HUES48 (cell line): ENCODE measurements at regions not wholly inside any gene's neighbourhood (a gene's known extent, or its start where the extent isn't known, plus 50 kb on each side); places are given as distances from the start of the nearest gene placed in this dataset.

ENCODE experiments used
- H3K27ac ChIP-seq: one replicate; pipeline ENCODE4 v1.7.0; 2013; ENCODE audit warnings: low read depth, low read length, inconsistent platforms
- H3K27me3 ChIP-seq: 2 replicates; pipeline ENCODE4 v1.6.1; 2013; ENCODE audit warnings: mild to moderate bottlenecking, low read length; ENCODE audit not compliant: control insufficient read depth, insufficient read depth
- H3K36me3 ChIP-seq: 2 replicates; pipeline ENCODE4 v1.6.1; 2013; ENCODE audit warnings: low read length; ENCODE audit not compliant: control insufficient read depth, insufficient read depth
- H3K4me1 ChIP-seq: 2 replicates; pipeline ENCODE4 v1.6.1; 2013; ENCODE audit warnings: mild to moderate bottlenecking, low read length; ENCODE audit not compliant: control insufficient read depth, insufficient read depth
- H3K4me3 ChIP-seq: 2 replicates; pipeline ENCODE4 v1.5.1; 2013; ENCODE audit warnings: mild to moderate bottlenecking, low read depth, low read length
- H3K9ac ChIP-seq: 2 replicates; pipeline ENCODE4 v1.6.1; 2013; ENCODE audit warnings: mild to moderate bottlenecking, low read depth, low read length, moderate library complexity
- H3K9me3 ChIP-seq: 2 replicates; pipeline ENCODE4 v1.6.1; 2013; ENCODE audit warnings: low read length; ENCODE audit not compliant: control insufficient read depth, insufficient read depth

DNA sequence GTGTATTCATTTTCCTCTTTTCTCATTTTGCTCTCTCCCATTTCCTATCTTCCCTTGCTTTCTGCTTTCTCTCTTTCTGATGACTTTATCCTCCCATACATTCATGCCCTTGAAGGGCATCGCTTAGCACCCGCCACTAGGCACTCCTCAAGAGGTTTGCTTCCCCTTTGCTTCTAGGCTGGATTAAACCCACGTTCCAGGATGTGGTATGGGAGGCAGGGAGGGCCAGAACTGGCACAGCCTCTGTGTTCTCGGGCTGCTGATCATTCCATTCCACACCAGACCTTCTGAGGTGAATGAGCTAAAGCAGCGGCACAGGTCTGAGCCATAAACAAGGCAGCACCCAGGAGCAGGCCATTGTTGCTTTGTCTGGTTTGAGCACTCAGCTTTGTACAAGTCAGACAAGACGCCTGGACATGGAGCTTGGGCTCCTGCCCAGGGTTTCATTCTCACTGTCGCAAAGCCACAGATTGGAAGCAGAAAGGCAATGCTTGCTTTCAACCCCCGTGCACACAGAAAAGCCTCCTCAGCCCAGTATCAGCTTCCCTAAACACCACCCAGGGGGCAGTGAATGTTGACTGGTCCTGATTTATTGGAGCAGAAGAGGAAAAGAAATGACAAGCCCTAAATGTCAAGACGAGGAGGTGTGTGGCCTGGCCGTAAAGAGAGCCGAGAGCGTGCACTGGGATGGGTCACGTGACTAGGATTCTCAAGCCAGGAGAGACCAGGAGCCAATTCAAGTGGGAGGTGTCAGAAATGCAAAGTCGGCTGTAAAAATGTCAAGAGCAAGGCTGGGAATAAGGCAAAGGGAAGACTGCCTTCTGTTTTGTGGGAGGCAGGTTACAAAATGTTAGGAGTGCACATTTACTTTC is 218.0 kb upstream of the SERP2 start:
- Histone ChIP-seq H3K4me3 (no peak overlapping the region), H3K4me1 (no peaks in the 10 kb centered on the region), H3K9me3 (no peaks in the 10 kb centered on the region), H3K36me3 (no peaks in the 10 kb centered on the region), H3K27me3 (no peaks in the 10 kb centered on the region), H3K9ac (no peak overlapping the region), H3K27ac (no peak overlapping the region)

DNA sequence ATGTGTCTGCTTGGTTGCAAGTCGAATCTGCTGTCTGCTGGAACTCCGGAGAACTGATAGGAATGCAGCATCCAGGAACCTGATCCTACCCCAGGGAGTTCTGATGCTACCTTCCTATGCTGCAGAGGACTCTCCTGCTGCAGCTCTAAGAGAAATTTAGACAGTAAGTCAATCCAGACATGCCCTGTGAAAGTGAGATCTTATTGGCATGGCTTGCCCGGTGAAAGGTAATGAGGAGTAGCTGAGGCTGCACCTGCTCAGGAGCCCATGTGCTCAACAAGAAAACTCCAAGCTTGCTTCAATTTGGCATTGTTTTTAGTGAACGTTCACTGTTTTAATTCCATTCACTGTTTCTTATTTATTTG is 217.3 kb upstream of the SERP2 start:
- Histone ChIP-seq H3K36me3 (no peaks in the 10 kb centered on the region), H3K27me3 (no peaks in the 10 kb centered on the region), H3K9ac (no peak overlapping the region), H3K4me3 (no peak overlapping the region), H3K27ac (no peak overlapping the region), H3K9me3 (no peaks in the 10 kb centered on the region), H3K4me1 (no peaks in the 10 kb centered on the region)

DNA sequence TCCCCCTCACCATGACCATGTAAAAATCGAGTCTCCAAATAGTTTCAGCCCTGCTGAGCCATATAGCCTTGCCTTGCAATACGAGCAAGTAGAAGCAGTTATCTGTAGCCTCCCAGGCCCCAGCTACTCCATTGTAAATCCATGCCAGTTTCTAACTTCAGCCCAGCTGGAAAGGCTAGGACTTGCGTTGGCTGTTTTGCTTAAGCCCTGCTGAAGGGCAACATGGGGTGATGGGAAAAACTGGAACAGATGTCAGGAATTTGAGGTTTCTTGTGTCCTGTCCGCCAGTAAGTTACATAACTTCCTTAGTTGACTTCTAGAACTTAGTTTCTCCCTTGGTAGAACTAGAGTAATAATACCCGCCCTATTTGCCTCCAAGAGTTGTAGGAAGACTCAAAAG is 216.0 kb upstream of the SERP2 start:
- Histone ChIP-seq H3K9ac (no peak overlapping the region), H3K36me3 (no peaks in the 10 kb centered on the region), H3K27me3 (no peaks in the 10 kb centered on the region), H3K4me3 (no peak overlapping the region), H3K4me1 (no peaks in the 10 kb centered on the region), H3K9me3 (no peaks in the 10 kb centered on the region), H3K27ac (no peak overlapping the region)

DNA sequence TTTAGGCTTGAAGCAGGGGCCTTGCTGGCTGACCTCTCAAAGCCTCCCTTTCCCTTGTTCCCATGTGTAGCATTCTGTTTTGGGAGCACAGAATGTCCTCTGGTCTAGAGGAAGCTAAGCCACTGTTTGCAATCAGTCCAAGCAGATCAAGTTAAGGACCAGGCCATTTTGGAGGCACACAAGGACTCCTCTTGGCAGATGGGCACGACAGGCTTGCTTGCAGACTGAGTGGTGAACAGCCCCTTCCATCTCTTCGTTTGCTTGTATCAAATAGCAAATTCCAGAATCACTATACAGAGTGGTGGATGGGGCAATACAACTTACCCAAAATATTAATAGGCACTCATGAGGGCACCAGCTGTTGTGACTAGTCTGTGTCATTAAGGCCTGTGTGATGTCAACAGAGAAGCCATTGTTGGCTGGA is 215.5 kb upstream of the SERP2 start:
- Histone ChIP-seq H3K9me3 (no peaks in the 10 kb centered on the region), H3K27ac (no peak overlapping the region), H3K4me3 (no peak overlapping the region), H3K9ac (no peak overlapping the region), H3K4me1 (no peaks in the 10 kb centered on the region), H3K27me3 (no peaks in the 10 kb centered on the region), H3K36me3 (no peaks in the 10 kb centered on the region)

DNA sequence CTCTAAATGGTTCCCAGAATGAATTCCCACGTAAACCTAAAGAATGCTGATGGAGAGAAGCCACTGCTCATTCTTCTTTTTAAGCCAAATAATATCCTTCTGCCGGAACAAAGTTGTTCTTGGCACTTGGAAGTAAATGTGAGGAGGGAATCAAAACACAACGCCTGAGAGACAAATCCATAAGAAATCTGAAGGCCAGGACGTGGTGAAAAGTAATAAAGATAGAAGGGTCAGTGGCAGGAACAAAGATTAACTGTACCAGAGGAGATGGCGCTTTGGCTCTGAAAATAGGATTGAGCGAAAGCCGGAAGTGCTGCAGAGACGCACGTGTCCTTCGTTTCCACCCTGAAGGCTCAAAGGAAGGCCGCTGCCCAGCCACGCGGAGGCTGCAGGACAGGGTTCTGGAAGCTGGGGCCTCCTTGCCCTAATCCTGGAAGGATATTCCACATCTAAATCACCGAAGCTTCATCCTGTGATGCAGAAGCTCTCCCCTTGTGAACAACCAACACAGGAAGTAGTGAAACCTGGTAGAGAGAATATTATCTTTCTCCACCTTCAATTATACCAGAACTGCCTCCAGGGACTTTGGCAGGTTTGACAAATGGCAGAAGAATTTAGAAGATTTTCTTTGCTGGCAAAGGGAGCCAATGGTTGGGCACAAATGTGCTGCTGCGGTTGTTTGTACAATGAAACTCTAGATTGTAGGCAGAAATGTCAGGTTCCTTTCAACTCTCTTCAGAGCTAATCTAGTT is 214.6 kb upstream of the SERP2 start:
- no peaks in the 10 kb centered on the region for H3K4me1 ChIP-seq
- H3K27me3 ChIP-seq: no peaks in the 10 kb centered on the region
- no peaks in the 10 kb centered on the region for H3K36me3 ChIP-seq
- H3K9ac ChIP-seq: no peak overlapping the region
- H3K4me3 ChIP-seq: no peak overlapping the region
- no peaks in the 10 kb centered on the region for H3K9me3 ChIP-seq
- H3K27ac ChIP-seq: no peak overlapping the region

DNA sequence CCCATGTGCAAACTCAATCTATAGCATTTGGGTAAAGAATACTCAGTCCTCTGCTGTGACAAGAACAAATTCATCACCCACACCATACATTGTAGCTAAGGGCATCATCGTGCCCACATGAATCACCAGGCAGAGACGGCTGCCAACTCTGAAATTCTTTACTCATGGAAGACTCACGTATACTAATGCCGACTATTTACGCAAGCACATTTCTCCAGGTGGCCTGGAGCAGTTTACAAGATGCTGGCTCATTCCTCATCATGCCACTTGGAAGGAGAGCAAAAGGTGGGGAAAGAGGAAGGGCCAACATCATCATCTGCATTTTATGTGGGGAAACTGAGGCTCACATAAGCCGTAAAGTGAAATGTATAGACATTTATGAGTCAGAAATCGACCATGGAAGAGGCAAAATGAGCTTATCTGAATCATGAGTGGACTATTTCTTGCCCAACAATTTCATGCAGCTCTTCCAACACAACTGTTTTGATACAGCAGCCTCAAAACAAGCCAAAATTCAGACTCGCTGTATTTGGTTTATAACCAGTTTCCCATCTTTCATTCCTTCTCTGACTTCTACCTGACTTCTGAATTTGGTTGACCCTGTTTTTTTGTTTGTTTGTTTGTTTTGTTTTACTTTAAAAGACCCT is 213.9 kb upstream of the SERP2 start:
- Histone ChIP-seq H3K27ac (no peak overlapping the region), H3K36me3 (no peaks in the 10 kb centered on the region), H3K27me3 (no peaks in the 10 kb centered on the region), H3K9me3 (no peaks in the 10 kb centered on the region), H3K9ac (no peak overlapping the region), H3K4me3 (no peak overlapping the region), H3K4me1 (no peaks in the 10 kb centered on the region)

DNA sequence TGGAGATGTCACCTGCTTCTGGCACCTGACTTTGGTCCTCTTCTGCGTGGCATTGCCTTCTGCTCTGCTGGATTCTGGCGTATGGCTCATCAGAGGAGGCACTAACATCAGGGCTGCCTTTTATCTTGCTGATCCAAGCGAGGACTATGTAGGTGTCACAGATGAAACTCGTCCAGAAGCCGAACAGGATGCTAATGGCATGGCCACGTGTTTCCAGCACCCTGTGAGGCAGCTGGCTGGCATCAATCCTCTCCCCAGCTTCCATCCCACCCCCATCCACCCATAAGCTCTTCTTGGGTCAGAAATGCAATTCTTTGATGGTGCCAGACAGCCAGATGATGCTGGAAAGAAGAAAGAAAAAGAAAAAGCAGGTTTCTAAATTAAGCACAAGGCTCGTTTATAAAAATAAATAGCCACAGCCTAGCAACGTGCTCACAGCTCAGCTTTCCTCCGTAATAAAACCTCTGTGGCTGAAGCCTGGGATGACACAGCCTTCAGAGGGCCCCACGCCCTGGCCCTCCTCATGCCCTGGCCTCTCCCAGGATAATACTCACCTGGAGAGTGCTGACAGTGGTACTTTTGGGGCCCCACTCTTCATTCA is 212.9 kb upstream of the SERP2 start:
- Histone ChIP-seq H3K9me3 (no peaks in the 10 kb centered on the region), H3K9ac (no peak overlapping the region), H3K4me1 (no peaks in the 10 kb centered on the region), H3K4me3 (no peak overlapping the region), H3K36me3 (no peaks in the 10 kb centered on the region), H3K27me3 (no peaks in the 10 kb centered on the region), H3K27ac (no peak overlapping the region)

DNA sequence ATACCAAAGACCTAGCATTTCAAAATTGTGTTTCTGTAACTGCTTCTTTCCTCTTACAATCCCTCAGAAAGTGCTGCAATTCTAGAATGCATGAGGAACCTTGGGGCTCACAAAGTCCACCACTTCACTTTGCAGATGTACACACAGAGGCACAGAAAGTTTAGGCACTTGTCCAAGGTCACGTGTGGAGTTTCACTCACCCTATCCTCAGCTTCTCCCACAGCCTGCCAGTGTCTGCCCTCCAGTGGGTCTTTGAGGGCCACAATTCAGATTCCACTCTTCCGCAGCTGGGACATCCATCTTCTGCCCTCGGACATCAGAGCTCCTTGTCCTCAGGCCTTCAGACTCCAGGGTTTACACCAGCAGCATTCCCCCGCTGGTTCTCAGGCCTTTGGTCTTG is 210.5 kb upstream of the SERP2 start:
- H3K4me1 ChIP-seq: no peaks in the 10 kb centered on the region
- H3K27ac ChIP-seq: no peak overlapping the region

DNA sequence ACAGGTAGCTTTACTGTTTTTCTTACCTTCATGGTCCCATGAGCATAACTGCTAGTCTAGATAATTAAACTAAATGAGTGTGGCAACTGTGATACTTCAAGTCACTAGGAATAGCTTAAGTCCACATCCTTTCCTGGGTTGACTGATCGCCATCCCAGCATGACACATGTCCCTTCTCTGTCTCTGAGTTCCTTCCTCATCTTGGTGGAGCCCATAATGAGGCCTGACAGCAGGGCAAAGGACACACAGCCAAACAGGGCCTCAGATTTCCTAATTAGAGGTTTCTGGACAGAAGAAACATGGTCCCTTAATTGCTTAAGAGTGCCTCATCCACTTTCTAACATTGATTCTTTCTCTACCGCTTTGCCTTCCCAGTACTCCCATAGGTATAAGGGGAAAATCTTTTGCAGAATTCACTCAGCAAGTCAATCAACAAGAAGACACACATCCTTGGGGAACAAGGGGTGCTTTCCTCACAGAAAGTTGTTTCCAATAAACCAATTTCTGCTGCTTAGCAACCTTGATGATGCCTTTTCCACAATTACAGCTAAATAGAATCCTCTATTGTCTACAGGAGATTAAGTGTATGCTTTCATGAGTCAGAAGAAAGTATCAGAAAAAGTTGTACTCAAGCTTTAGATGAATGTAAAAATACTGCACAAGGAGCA is 208.3 kb upstream of the SERP2 start:
- Histone ChIP-seq H3K27ac (no peak overlapping the region), H3K27me3 (no peaks in the 10 kb centered on the region), H3K4me1 (no peaks in the 10 kb centered on the region), H3K9me3 (no peaks in the 10 kb centered on the region), H3K4me3 (no peak overlapping the region), H3K36me3 (no peaks in the 10 kb centered on the region), H3K9ac (no peak overlapping the region)

More for the DNA sequence above, 210.5 kb upstream of the SERP2 start:
- Histone ChIP-seq H3K9me3 (no peaks in the 10 kb centered on the region), H3K4me3 (no peak overlapping the region), H3K36me3 (no peaks in the 10 kb centered on the region), H3K9ac (no peak overlapping the region), H3K27me3 (no peaks in the 10 kb centered on the region)

DNA sequence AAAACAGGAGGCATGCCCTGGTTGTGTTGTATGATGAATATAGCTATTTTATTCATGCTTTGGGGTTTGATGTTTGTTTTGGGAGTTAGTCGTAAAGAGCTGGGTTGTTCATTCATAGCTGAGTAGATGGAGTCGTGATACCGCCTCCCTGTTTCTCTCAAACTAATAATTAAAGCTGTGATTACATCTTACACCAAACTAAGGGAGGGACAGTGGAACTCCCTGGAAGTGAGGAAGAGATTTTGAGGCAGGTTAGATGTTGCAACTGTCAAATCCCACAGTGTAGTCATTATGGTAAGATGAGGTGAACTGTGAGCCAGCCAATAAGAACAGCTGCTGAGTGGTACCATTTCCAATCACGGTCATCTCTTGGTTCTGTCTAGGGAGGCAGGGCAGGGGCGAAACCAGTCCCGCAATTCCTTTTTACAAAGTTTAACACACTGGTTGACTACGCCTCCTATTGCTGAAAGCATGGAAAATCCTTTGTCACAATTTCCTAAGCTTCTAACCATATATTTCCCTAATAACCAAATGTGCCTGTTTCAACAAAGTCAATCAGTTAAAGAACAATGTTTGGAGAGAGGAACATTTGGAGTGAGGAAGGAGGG is 207.6 kb upstream of the SERP2 start:
- H3K27ac ChIP-seq: no peak overlapping the region
- no peaks in the 10 kb centered on the region for H3K4me1 ChIP-seq
- H3K36me3 ChIP-seq: no peaks in the 10 kb centered on the region
- no peaks in the 10 kb centered on the region for H3K9me3 ChIP-seq
- no peaks in the 10 kb centered on the region for H3K27me3 ChIP-seq
- H3K4me3 ChIP-seq: no peak overlapping the region
- no peak overlapping the region for H3K9ac ChIP-seq
